GM18508 (cell line): ENCODE measurements at regions not wholly inside any gene's neighbourhood (a gene's known extent, or its start where the extent isn't known, plus 50 kb on each side); places are given as distances from the start of the nearest gene placed in this dataset.

Source experiments
- ATAC-seq: cut with Tn5 transposase; IDR thresholded peaks from one replicate; pipeline ENCODE4 v1.9.1; 2021; ENCODE audit warnings: moderate number of reproducible peaks; ENCODE audit not compliant: insufficient read depth, unreplicated experiment

DNA sequence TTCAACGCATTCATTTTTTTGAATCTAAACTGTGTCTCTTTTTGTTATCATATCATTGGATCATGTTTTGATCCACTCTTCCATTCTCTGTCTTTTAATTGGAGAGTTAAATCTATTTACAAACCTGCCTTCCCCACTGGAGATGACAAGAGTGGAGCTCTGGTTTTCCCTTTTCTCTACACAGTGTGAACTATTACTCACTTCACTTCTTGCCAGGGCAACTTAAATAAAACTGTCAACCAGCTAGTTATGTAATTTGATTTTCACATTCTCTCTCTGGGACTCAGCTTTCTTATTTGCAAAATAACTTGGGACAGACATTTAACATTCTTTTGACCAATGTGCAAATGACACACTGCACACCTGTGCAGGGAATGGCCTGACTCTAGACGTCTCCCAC, 230.8 kb upstream of the CST7 start:
- ATAC-seq, result no peak

DNA sequence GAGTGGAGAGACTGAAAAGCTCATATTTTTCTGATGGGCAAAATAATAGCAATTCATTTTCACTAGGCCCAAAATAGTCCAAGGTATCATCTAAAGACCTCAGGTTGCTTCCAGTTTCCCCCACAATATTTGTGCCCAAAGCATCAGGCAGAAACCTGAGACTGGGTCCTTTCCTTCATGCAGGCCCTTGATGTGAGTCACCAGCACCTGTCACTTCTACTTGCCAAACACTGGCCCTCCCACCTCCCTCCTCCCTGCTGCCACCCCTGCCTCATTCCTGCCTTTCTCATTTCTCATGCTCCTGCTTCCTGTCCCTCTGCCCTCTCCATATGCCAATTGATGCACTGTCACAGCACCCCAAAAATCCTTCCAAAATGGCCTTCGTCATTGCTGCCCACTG, 230.4 kb upstream of the CST7 start:
- no peak for ATAC-seq

DNA sequence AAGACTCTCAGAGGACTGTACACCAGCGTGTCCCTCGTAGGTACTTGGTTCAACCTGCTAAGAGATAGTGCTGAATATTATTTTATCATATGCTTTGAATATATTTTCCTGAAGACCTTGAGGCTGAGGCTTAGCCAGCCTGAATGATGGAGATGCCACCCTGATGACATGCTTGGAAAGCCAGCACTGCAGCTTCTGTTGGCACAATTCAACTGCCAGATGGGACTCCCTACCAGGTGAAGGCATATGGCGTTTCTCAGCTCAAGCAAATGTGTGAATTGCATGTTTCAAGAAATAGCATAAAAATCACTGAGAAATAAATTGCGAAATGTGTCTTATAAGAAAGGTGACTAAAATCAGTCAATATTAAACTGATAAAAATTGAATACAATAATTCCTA, 228.1 kb upstream of the CST7 start:
- no peak for ATAC-seq

DNA sequence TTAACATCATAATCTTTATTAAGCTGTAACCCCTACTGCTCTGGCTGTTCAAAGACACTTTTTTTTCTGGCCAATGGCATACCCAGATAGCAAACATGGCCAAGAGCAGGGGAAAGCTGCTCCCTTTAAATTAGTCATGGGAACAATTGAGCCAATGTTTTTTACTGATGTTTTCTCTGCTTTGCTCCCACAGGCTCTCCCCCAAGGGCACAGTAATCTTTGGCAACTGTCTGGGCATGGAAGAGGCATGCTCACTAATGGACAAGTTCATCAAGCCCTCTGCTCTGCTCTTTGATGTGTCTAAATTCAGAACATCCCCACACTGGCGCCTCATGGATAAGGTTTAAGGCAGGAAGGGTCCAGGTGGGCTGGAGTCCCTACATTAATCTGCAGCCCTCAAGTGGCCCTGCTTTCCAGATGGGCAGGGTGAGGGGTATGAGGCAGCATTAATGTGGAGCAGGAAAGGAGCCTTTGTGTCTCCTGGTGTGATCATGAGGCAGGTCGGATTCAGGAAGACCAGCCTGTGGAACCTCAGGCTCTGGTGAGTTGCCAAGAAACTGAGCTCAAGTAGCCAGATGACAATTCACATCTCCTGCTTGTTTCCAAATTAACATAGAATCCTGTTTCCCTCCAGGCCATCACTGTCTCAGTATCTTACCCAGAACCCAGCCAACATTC, 227.0 kb upstream of the CST7 start:
- ATAC-seq, result no peak

DNA sequence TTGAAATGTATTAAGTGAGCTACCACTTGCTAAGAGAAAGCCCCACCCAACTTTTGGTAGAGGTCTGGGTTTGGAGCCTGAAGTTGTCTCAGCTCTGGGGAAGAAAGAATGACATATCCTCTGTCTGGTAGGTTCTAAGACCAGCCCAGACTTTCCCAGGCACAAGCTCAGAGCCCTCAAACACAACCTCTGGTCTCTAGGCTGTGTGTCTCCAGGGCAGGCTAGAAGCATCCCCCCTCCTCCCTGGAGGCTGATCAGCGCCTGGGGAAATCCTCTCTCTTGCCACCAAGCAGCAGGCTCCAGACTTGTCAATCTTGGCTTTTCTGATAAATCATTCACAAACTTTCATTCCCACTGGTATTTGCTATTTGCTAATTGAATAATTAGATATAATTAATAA, 226.5 kb upstream of the CST7 start:
- ATAC-seq, result no peak

DNA sequence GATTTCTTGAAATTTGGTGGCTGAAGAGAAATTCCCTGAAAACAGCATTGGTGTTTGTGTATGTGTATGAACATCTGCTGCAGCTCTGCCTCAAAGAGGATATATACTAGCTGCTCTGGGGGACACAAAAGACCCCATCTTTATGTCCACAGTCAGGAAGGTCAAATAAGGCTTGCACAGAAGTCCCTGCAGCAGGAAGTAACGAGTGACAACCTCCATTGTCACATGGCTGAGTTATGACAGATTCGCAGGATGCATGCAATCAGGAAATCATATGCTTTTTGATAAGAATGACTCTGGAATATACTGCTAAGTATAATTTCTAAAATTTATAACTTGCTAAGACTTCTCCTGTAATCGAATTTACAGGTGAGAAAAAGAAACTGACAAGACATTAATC, 225.9 kb upstream of the CST7 start:
- ATAC-seq, result no peak

DNA sequence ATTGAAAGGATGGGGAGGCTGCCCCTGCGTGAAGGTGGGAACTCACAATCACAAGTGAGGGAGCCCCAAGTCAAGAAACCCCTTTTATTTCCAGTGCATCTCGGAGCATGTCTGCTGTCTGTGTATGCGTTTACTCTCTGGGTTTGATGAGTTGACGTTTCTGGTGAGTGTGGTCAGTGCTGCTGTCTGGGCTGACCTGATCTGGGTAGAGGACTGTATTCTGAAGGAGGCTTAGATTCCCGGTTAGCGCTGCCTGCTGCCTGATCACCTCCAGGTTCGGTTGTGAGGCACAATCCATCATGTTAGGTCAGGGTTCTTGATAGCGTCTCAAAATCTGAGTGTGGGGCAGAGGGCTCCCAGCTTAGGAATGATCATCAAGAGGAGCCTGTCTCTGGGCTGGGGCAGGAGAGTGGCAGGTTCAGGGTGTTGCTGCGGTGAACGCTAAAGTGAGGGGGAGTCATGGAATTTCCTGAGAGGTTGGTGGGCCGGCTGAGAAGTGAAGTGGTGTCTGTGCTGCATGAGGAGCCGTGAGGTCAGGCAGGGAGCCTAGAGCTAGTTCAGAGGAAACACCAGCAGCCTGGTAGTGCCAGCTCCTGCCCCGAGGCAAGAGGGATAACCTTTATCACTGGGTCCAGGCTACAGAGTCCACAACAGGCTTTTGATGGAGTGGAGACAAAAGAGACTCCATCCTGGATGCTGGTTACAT, 225.3 kb upstream of the CST7 start:
- no peak for ATAC-seq

DNA sequence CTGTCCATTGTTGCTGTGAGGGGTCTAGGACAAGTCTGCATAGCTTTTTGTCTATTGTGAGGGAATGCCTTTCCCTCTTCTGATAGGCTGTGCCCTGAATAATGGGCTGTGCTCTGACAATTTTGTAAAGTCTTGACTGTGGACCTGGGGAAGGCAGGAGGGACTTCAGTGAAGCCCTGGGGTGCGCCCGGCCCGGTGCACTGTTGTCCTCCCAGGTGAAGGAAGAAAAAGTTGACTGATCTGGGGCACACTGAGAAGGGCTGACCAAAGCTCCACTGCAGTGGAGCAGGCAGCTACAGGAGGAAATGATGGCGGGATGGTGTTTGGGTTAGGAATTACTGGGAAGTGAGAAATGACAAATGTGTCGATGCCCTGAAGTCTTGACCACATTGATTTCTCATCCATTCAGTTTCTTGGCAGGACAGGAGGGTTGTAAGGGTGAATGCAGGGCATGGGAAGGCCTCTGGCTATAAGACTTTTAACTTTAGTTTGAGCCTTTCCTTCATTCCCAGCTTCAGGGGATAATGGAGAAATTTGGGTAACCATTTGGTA, 224.0 kb upstream of the CST7 start:
- no peak for ATAC-seq

DNA sequence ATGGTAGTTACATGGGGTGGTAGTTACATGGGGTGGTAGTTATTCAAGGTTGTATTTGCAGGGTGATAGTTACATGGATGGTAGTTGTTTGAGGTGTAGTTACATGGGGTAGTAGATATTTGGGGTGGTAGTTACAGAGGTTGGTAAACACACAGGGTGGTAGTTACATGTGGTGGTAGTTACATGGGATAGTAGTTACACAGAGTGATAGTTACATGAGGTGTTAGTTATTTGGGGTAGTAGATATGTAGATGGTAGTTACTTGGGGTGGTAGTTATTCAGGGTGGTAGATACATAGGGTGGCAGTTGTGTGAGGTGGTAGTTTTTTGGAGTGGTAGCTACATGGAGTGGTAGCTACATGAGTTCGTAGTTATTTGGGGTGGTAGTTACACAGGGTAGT, 221.3 kb upstream of the CST7 start:
- no peak for ATAC-seq

DNA sequence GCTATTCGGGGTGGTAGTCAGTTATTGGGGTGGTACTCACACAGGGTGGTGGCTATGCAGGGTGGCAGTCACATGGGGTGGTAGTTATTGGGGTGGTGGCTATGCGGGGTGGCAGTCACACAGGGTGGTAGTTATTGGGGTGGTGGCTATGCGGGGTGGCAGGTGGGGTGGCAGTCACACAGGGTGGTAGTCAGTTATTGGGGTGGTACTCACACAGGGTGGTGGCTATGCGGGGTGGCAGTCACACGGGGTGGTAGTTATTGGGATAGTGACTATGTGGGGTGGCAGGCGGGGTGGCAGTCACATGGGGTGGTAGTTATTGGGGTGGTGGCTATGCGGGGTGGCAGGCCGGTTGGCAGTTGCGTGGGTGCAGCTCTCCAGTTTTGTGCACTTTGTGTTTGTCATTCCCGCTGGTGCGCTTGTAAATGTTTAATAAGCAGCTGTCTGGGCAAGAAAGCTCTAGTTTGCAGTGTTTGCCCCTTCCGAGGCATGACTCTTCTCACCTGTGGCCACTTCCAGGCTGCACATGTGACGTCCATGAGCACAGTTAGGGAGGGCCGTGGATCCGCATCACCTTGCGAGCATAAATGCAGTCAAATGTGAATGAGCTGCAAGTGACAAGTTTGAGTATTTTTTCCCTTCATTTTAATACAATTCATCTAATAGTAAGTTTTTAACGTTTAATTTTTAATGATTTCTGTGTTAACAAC, 219.0 kb upstream of the CST7 start:
- ATAC-seq, result no peak

DNA sequence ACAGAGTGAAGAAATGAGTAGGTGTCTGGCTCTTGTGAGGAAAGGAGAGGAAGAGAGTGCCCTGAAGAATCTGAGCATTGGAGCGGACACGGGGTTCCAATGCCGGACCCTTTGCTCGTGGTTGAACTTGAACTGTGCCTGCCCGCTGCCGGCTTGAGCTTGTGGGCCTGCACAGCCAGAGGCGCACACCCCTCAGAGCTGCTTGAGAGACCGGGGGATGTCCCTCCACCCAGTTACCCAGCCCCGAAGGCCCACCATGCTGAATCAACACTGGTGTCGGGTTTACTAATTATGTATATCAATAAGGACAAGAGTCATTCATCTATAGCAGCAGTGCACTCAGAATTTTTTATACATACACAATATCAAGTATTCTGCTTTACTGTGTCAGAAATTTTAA, 218.3 kb upstream of the CST7 start:
- no peak for ATAC-seq

DNA sequence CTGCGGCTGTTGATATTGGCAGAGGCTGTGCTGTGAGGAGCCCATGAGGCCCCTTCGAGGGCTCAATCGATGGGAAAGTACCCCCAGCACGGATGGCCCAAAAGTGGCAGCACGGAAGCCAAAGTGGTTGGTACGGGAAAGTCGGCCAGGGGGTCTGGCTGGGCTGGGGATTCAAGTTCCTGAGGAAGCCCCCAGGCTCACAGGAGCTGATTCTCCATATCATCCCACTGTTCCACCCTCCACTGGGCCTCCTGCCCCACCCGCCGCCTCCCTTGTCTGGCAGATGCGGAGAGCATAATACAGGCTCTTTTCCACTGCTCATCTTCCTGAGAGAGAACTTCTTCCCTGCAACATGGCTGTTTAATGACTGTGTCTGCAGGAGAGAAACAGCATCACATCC, 217.8 kb upstream of the CST7 start:
- ATAC-seq, result no peak

DNA sequence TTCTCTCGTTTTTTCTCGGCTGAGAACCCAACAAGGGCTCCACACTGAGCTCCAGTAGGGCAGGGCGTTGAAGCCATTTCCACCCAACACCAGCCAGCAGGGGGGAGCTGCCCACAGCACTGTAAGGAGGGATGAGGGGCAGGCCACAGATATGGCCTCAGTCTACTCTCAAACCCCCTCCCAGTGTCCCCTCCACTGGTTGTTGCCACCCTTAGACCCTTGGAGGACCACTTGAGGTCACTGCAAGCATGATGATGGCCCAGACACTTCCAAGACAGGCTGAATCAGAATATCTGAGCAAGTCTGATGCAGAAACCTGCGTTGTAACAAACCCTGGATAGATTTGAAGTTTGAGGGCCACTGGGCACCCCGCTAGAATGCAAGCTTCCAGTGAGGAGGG, 217.0 kb upstream of the CST7 start:
- ATAC-seq, result no peak

DNA sequence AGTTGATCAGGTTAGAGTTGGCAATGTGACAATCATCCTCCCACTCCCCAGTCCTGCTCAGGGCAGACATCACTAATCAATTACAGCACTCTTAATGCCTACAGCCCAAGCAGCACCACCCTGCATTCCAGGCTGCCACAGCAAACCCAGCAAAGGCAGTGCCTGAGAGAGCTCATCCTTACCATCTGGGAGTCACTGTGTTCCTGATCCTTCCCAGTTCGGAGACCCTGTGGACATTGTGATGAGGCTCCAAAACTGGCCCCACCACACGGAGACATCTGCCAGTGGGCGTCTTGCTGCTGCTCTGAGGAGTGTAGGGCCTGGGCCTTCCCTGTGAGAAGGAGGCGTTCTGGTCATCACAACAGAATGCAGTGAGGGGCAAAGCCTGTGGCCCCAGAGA, 216.5 kb upstream of the CST7 start:
- ATAC-seq, result no peak

DNA sequence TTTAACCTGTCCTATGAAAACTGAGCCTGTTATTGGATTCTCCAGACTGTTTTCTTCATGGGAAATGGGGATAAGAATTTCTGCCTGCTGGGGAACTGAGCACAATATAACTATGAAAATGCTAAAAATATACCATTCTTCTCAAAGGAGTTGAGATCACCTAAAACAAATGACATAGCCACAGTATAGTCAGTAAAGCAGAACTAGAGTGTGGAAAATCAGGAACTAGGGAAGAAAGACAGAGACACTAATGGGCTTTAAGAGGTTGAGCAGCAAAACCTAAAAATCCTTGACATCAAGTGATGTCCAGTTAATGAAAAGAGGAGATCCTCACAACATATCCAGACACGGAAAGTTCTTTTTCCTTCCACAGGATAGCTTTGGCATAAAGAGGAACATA, 215.7 kb upstream of the CST7 start:
- no peak for ATAC-seq

DNA sequence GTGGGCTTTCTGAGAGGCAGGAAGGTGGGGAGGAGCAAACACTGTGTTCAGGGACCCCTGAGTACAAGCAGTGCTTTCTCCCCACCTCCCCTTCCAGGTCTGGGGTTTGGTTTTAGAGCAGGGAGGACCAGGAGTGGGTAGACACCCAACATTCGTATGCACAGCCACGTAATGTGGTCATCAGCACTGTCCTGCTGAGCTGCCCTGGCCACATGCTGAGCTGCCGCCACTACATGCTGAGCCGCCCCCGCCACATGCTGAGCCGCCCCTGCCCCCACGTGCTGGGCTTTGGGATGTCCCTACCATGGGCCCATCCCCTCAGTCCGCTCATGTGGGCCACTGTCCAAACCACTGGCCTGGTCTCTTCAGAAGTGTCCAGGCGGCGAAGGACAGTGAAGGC, 214.9 kb upstream of the CST7 start:
- ATAC-seq, result no peak

DNA sequence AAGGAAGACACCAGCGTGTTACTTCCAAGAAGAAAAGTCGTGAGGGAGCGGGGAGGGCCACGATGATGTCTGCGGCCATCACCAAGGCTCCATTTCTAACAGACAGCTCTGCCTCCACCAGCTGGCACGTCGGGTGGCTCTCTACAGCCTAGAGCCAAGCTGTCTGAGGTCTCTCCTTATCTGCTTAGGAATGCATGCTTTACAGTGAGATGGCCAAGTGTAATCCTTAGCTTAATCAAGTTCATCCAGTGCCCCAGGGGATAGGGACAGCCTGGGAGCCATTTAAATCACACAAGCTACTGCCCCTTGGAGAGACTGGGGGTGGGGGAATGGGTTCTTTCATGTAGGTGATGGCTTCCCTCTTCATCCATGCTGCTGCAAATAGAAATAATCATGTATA, 213.8 kb upstream of the CST7 start:
- no peak for ATAC-seq

DNA sequence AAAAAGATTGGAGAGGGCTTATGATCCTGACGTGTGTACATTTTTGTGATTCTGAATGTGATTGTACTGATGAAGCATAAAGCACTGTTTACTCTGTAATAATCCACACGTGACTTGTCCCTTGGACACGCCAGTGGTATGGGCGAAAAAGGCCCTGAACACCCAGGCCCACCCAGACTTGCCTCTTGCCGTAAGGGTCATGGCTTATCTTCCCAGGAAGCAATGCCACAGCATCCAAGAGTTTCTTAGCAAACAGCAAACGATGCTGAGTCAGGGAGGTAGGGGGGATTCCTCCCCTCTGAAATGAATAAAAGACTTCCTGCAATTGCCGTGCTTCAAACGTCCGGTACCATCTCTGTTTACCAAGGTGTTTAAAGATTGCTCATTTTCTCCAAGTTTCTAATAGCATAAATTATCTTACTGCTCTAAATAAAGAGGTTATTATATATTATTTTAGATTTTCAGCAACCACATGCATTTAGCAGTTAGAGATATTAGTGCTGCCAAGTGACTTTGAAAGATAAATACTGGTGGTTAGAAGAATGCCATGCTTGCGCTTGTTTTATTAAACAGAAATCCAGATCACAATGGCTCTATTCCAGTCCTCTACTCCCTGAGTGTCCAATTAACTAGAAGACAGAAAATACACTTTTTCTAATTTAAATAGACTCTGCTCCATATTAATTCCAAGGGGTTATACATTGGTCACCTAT, 212.8 kb upstream of the CST7 start:
- no peak for ATAC-seq

DNA sequence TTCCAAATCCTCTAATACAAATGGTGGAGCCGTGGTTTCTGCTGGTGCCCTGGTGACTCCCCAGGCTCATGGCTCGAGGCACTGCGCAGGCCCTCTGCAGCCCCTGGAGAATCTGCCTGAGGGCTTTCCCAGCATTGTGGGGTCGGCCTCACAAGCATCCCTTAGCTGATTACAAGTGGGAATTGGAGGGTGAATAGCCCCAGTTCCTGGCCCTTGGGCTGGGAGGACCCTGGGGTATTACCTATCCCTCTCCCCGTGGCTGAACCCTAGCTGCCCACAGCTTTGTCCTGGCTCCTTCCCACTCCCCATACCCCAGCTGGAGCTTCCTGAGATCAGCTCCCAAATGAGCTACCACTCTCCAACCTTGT, 212.2 kb upstream of the CST7 start:
- no peak for ATAC-seq

DNA sequence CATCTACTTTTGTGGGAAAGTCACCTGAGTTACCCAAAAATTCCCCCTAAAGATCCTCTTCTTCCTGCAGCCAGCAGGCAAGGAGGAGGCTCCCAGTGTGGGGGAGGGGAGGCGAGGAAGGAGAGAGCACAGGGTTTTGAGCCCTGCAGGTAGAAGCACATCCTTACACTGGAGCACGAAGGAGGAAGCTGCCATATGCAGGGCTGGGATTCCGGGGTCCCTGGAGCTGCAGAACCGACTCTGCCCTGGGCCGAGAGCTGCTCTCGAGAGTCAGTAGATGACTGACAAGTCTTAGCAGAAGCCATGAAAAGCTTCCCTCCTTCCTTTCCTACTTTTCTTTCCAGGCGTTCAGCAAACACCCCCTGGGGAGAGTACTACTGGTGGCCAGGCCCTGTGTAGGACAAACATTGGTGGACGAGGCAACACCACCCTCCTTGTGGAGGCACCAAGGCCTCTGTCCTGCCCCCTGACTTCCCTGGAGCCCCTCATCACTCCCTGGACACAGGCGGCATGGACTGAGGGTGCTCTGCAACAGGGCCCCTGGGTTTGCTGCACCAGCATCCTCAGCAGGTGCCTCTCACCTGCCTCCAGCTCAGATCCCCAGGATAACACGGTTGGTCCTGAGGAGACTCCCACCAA, 211.7 kb upstream of the CST7 start:
- no peak for ATAC-seq
